ENCODE measurements at regions not wholly inside any gene's neighbourhood (a gene's known extent, or its start where the extent isn't known, plus 50 kb on each side); places are given as distances from the start of the nearest gene placed in this dataset.

- no peak overlapping the region for H3K4me3 ChIP-seq (replicated peaks; ENCODE audit: low read depth, low read length)
- no peak for TF ChIP-seq CTCF (IDR thresholded peaks at IDR 0.05; ENCODE audit: low read length, missing control alignments)
- DNase-seq (ENCODE audit: low read depth) = no peak
Observed at GRCh38 chr1:113194846-113195830, 122.1 kb downstream of the LRIG2 start.

GRCh38 chr1:113197719-113198330 is 124.8 kb downstream of the LRIG2 start:
- H3K4me3 ChIP-seq (replicated peaks; ENCODE audit: low read depth, low read length) = no peak overlapping the region
- no peak for DNase-seq (ENCODE audit: low read depth)
- no peak for TF ChIP-seq CTCF (IDR thresholded peaks at IDR 0.05; ENCODE audit: low read length, missing control alignments)

GRCh38 chr1:113198806-113199205 is 125.8 kb downstream of the LRIG2 start:
- TF ChIP-seq CTCF (IDR thresholded peaks at IDR 0.05; ENCODE audit: low read length, missing control alignments) = no peak
- DNase-seq (ENCODE audit: low read depth) = no peak
- no peak overlapping the region for H3K4me3 ChIP-seq (replicated peaks; ENCODE audit: low read depth, low read length)

GRCh38 chr1:113199760-113200455 is 126.9 kb downstream of the LRIG2 start:
- TF ChIP-seq CTCF (IDR thresholded peaks at IDR 0.05; ENCODE audit: low read length, missing control alignments) = no peak
- DNase-seq (ENCODE audit: low read depth) = no peak
- no peak overlapping the region for H3K4me3 ChIP-seq (replicated peaks; ENCODE audit: low read depth, low read length)

GRCh38 chr1:113201560-113201959 is 128.6 kb downstream of the LRIG2 start:
- TF ChIP-seq CTCF (IDR thresholded peaks at IDR 0.05; ENCODE audit: low read length, missing control alignments) = no peak
- no peak for DNase-seq (ENCODE audit: low read depth)
- no peak overlapping the region for H3K4me3 ChIP-seq (replicated peaks; ENCODE audit: low read depth, low read length)

GRCh38 chr1:113205980-113206766 is 133.2 kb downstream of the LRIG2 start:
- no peak for DNase-seq (ENCODE audit: low read depth)
- H3K4me3 ChIP-seq (replicated peaks; ENCODE audit: low read depth, low read length) = no peak overlapping the region
- no peak for TF ChIP-seq CTCF (IDR thresholded peaks at IDR 0.05; ENCODE audit: low read length, missing control alignments)
